ENCODE measurements at regions not wholly inside any gene's neighbourhood (a gene's known extent, or its start where the extent isn't known, plus 50 kb on each side); places are given as distances from the start of the nearest gene placed in this dataset.
"Not testable (repeated sequence)": the region's sequence is repeated elsewhere in the genome, so short reads cannot be mapped to it uniquely, and the experiment has no call there.

DNA sequence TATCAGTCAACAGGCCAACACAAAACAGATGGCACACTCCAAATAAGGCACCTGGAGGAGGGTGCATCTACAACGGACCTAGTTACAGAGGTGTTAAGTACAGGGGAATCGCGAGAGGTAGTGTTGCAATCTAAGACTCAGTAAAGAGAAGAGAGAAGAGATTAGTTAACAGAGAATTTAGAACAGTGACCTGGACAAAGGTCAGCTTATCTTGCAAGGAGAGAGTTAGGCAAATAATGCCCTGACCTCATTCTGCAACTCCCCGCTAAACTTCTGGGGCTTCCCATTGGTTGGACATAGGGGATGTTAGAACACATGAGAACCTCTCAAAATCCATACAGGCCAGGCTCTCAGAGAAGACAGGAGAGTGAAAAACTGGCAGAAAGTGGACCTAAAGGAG, 289.4 kb upstream of the GK2 start:
- DNase-seq (ENCODE audit: low spot score) (no peak), ATAC-seq (no peak)
- peaks cover 40% of the 10 kb centered on the region for H3K9me3 Mint-ChIP-seq
- peaks cover 23% of the 10 kb centered on the region for H3K36me3 Mint-ChIP-seq
- ChIA-PET CTCF (no interaction called here), POLR2A (no interaction called here)
- H3K4me3 Mint-ChIP-seq = no peak overlapping the region
- TF ChIP-seq ATF1 (CRISPR knock-in tag; IDR thresholded peaks at IDR 0.05) (no peak), JAZF1 (CRISPR knock-in tag; IDR thresholded peaks at IDR 0.05) (no peak), ATF6 (CRISPR knock-in tag; IDR thresholded peaks at IDR 0.05) (no peak), CBFB (CRISPR knock-in tag; IDR thresholded peaks at IDR 0.05; ENCODE audit: low read depth) (no peak), HMGA2 (CRISPR knock-in tag; IDR thresholded peaks at IDR 0.05) (no peak), RELA (CRISPR knock-in tag; IDR thresholded peaks at IDR 0.05; ENCODE audit: borderline replicate concordance) (no peak)
- TF ChIP-seq, protein P1, sequence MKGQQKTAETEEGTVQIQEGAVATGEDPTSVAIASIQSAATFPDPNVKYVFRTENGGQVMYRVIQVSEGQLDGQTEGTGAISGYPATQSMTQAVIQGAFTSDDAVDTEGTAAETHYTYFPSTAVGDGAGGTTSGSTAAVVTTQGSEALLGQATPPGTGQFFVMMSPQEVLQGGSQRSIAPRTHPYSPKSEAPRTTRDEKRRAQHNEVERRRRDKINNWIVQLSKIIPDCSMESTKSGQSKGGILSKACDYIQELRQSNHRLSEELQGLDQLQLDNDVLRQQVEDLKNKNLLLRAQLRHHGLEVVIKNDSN (CRISPR knock-in tag; IDR thresholded peaks at IDR 0.05) = no peak
- TF ChIP-seq, protein P2, sequence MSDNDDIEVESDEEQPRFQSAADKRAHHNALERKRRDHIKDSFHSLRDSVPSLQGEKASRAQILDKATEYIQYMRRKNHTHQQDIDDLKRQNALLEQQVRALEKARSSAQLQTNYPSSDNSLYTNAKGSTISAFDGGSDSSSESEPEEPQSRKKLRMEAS (CRISPR knock-in tag; IDR thresholded peaks at IDR 0.05) = no peak
- H3K27me3 Mint-ChIP-seq (ENCODE audit: low read depth) = no peaks in the 10 kb centered on the region
- H3K27ac Mint-ChIP-seq = no peak overlapping the region
- H3K4me1 Mint-ChIP-seq = no peaks in the 10 kb centered on the region

DNA sequence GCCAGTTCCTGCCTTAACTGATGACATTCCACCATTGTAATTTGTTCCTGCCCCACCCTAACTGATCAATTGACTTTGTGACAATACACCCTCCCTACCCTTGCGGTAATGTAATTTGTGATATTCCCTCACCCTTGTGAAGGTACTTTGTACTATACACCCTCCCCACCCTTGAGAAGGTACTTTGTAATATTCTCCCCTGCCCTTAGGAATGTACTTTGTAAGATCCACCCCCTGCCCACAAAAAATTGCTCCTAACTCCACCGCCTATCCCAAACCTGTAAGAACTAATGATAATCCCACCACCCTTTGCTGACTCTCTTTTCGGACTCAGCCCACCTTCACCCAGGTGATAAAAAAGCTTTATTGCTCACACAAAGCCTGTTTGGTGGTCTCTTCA, 288.5 kb upstream of the GK2 start:
- H3K27ac Mint-ChIP-seq; POLR2A ChIA-PET; H3K4me1 Mint-ChIP-seq; ATAC-seq; DNase-seq (ENCODE audit: low spot score); H3K27me3 Mint-ChIP-seq (ENCODE audit: low read depth); H3K4me3 Mint-ChIP-seq; CTCF ChIA-PET: not testable (repeated sequence)
- peaks cover 43% of the 10 kb centered on the region for H3K9me3 Mint-ChIP-seq
- H3K36me3 Mint-ChIP-seq = peaks cover 23% of the 10 kb centered on the region

GRCh38 chr4:79695848-79696247, 287.8 kb upstream of the GK2 start:
- peaks cover 23% of the 10 kb centered on the region for H3K36me3 Mint-ChIP-seq
- H3K27me3 Mint-ChIP-seq (ENCODE audit: low read depth) = no peaks in the 10 kb centered on the region
- H3K9me3 Mint-ChIP-seq = peaks cover 43% of the 10 kb centered on the region
- H3K4me3 Mint-ChIP-seq = no peak overlapping the region
- ChIA-PET CTCF (no interaction called here), POLR2A (no interaction called here)
- no peaks in the 10 kb centered on the region for H3K4me1 Mint-ChIP-seq
- DNase-seq (ENCODE audit: low spot score) (peak; percentile 13), ATAC-seq (no peak)
- no peak overlapping the region for H3K27ac Mint-ChIP-seq
- TF ChIP-seq CREM (CRISPR knock-in tag; IDR thresholded peaks at IDR 0.05) (no peak), ZBTB21 (CRISPR knock-in tag; IDR thresholded peaks at IDR 0.05; ENCODE audit: borderline replicate concordance) (no peak), RELA (CRISPR knock-in tag; IDR thresholded peaks at IDR 0.05; ENCODE audit: borderline replicate concordance) (no peak), NFATC4 (CRISPR knock-in tag; IDR thresholded peaks at IDR 0.05) (no peak), GRHL2 (CRISPR knock-in tag; IDR thresholded peaks at IDR 0.05; ENCODE audit: insufficient replicate concordance, severe bottlenecking) (no peak), NFYB (CRISPR knock-in tag; conservative IDR thresholded peaks at IDR 0.05; ENCODE audit: low read depth) (no peak)
- TF ChIP-seq, protein P3, sequence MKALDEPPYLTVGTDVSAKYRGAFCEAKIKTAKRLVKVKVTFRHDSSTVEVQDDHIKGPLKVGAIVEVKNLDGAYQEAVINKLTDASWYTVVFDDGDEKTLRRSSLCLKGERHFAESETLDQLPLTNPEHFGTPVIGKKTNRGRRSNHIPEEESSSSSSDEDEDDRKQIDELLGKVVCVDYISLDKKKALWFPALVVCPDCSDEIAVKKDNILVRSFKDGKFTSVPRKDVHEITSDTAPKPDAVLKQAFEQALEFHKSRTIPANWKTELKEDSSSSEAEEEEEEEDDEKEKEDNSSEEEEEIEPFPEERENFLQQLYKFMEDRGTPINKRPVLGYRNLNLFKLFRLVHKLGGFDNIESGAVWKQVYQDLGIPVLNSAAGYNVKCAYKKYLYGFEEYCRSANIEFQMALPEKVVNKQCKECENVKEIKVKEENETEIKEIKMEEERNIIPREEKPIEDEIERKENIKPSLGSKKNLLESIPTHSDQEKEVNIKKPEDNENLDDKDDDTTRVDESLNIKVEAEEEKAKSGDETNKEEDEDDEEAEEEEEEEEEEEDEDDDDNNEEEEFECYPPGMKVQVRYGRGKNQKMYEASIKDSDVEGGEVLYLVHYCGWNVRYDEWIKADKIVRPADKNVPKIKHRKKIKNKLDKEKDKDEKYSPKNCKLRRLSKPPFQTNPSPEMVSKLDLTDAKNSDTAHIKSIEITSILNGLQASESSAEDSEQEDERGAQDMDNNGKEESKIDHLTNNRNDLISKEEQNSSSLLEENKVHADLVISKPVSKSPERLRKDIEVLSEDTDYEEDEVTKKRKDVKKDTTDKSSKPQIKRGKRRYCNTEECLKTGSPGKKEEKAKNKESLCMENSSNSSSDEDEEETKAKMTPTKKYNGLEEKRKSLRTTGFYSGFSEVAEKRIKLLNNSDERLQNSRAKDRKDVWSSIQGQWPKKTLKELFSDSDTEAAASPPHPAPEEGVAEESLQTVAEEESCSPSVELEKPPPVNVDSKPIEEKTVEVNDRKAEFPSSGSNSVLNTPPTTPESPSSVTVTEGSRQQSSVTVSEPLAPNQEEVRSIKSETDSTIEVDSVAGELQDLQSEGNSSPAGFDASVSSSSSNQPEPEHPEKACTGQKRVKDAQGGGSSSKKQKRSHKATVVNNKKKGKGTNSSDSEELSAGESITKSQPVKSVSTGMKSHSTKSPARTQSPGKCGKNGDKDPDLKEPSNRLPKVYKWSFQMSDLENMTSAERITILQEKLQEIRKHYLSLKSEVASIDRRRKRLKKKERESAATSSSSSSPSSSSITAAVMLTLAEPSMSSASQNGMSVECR (CRISPR knock-in tag; IDR thresholded peaks at IDR 0.05; ENCODE audit: borderline replicate concordance) = no peak
- TF ChIP-seq, protein P4, sequence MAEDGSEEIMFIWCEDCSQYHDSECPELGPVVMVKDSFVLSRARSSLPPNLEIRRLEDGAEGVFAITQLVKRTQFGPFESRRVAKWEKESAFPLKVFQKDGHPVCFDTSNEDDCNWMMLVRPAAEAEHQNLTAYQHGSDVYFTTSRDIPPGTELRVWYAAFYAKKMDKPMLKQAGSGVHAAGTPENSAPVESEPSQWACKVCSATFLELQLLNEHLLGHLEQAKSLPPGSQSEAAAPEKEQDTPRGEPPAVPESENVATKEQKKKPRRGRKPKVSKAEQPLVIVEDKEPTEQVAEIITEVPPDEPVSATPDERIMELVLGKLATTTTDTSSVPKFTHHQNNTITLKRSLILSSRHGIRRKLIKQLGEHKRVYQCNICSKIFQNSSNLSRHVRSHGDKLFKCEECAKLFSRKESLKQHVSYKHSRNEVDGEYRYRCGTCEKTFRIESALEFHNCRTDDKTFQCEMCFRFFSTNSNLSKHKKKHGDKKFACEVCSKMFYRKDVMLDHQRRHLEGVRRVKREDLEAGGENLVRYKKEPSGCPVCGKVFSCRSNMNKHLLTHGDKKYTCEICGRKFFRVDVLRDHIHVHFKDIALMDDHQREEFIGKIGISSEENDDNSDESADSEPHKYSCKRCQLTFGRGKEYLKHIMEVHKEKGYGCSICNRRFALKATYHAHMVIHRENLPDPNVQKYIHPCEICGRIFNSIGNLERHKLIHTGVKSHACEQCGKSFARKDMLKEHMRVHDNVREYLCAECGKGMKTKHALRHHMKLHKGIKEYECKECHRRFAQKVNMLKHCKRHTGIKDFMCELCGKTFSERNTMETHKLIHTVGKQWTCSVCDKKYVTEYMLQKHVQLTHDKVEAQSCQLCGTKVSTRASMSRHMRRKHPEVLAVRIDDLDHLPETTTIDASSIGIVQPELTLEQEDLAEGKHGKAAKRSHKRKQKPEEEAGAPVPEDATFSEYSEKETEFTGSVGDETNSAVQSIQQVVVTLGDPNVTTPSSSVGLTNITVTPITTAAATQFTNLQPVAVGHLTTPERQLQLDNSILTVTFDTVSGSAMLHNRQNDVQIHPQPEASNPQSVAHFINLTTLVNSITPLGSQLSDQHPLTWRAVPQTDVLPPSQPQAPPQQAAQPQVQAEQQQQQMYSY (CRISPR knock-in tag; IDR thresholded peaks at IDR 0.05) = no peak
